ENCODE measurements at regions not wholly inside any gene's neighbourhood (a gene's known extent, or its start where the extent isn't known, plus 50 kb on each side); places are given as distances from the start of the nearest gene placed in this dataset.

- TF ChIP-seq POLR2A (IDR thresholded peaks at IDR 0.05; ENCODE audit: extremely low read depth, insufficient read length) = no peak
- TF ChIP-seq MAX (IDR thresholded peaks at IDR 0.05; ENCODE audit: low read depth, low read length) = no peak
- TF ChIP-seq, protein P1, sequence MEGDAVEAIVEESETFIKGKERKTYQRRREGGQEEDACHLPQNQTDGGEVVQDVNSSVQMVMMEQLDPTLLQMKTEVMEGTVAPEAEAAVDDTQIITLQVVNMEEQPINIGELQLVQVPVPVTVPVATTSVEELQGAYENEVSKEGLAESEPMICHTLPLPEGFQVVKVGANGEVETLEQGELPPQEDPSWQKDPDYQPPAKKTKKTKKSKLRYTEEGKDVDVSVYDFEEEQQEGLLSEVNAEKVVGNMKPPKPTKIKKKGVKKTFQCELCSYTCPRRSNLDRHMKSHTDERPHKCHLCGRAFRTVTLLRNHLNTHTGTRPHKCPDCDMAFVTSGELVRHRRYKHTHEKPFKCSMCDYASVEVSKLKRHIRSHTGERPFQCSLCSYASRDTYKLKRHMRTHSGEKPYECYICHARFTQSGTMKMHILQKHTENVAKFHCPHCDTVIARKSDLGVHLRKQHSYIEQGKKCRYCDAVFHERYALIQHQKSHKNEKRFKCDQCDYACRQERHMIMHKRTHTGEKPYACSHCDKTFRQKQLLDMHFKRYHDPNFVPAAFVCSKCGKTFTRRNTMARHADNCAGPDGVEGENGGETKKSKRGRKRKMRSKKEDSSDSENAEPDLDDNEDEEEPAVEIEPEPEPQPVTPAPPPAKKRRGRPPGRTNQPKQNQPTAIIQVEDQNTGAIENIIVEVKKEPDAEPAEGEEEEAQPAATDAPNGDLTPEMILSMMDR (IDR thresholded peaks at IDR 0.05; ENCODE audit: low read depth, low read length) = no peak
- no peak for TF ChIP-seq MYC (IDR thresholded peaks at IDR 0.05; ENCODE audit: low read depth, low read length)
- no peak for DNase-seq (ENCODE audit: low read depth)
- no peak overlapping the region for H3K4me3 ChIP-seq (ENCODE audit: low read depth, low read length)
Measured at GRCh38 chr3:73718326-73719110, 93.8 kb upstream of the PDZRN3 start.

GRCh38 chr3:73716418-73716817 is 91.7 kb upstream of the PDZRN3 start:
- TF ChIP-seq, protein P1 (IDR thresholded peaks at IDR 0.05; ENCODE audit: low read depth, low read length) = no peak
- TF ChIP-seq POLR2A (IDR thresholded peaks at IDR 0.05; ENCODE audit: extremely low read depth, insufficient read length) (no peak), MAX (IDR thresholded peaks at IDR 0.05; ENCODE audit: low read depth, low read length) (no peak), MYC (IDR thresholded peaks at IDR 0.05; ENCODE audit: low read depth, low read length) (no peak)

GRCh38 chr3:73710340-73710739 is 85.6 kb upstream of the PDZRN3 start:
- no peak for TF ChIP-seq MAX (IDR thresholded peaks at IDR 0.05; ENCODE audit: low read depth, low read length)
- TF ChIP-seq, protein P1 (IDR thresholded peaks at IDR 0.05; ENCODE audit: low read depth, low read length) = no peak
- no peak overlapping the region for H3K4me3 ChIP-seq (ENCODE audit: low read depth, low read length)
- no peak for DNase-seq (ENCODE audit: low read depth)

More at GRCh38 chr3:73716418-73716817, 91.7 kb upstream of the PDZRN3 start:
- no peak overlapping the region for H3K4me3 ChIP-seq (ENCODE audit: low read depth, low read length)
- DNase-seq (ENCODE audit: low read depth) = no peak

GRCh38 chr3:73709712-73710111 is 85.0 kb upstream of the PDZRN3 start:
- no peak for DNase-seq (ENCODE audit: low read depth)
- H3K4me3 ChIP-seq (ENCODE audit: low read depth, low read length) = no peak overlapping the region
- TF ChIP-seq MAX (IDR thresholded peaks at IDR 0.05; ENCODE audit: low read depth, low read length) (no peak), POLR2A (IDR thresholded peaks at IDR 0.05; ENCODE audit: extremely low read depth, insufficient read length) (no peak), MYC (IDR thresholded peaks at IDR 0.05; ENCODE audit: low read depth, low read length) (no peak)
- TF ChIP-seq, protein P1 (IDR thresholded peaks at IDR 0.05; ENCODE audit: low read depth, low read length) = no peak

- TF ChIP-seq MAX (IDR thresholded peaks at IDR 0.05; ENCODE audit: low read depth, low read length) (no peak), MYC (IDR thresholded peaks at IDR 0.05; ENCODE audit: low read depth, low read length) (no peak), POLR2A (IDR thresholded peaks at IDR 0.05; ENCODE audit: extremely low read depth, insufficient read length) (no peak)
- TF ChIP-seq, protein P1 (IDR thresholded peaks at IDR 0.05; ENCODE audit: low read depth, low read length) = no peak
- no peak overlapping the region for H3K4me3 ChIP-seq (ENCODE audit: low read depth, low read length)
- DNase-seq (ENCODE audit: low read depth) = no peak
Measured at GRCh38 chr3:73708956-73709355, 84.2 kb upstream of the PDZRN3 start.
